ENCODE measurements at regions not wholly inside any gene's neighbourhood (a gene's known extent, or its start where the extent isn't known, plus 50 kb on each side); places are given as distances from the start of the nearest gene placed in this dataset.

DNA sequence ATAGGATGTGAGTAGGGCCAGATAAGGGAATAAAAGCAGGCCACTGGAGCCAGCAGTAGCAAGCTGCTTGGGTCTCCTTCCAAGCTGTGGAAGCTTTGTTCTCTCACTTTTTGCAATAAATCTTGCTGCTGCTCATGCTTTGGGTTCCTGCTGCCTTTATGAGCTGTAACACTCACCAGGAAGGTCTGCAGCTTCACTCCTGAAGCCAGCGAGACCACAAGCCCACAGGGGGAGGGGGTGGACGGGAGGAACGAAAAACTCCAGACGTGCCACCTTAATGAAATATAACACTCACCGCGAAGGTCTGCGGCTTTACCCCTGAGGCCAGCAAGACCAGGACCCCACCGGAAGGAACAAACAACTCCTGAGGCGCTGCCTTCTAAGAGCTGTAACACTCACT is 1324.4 kb upstream of the EYS start:
- TF ChIP-seq, protein P1, sequence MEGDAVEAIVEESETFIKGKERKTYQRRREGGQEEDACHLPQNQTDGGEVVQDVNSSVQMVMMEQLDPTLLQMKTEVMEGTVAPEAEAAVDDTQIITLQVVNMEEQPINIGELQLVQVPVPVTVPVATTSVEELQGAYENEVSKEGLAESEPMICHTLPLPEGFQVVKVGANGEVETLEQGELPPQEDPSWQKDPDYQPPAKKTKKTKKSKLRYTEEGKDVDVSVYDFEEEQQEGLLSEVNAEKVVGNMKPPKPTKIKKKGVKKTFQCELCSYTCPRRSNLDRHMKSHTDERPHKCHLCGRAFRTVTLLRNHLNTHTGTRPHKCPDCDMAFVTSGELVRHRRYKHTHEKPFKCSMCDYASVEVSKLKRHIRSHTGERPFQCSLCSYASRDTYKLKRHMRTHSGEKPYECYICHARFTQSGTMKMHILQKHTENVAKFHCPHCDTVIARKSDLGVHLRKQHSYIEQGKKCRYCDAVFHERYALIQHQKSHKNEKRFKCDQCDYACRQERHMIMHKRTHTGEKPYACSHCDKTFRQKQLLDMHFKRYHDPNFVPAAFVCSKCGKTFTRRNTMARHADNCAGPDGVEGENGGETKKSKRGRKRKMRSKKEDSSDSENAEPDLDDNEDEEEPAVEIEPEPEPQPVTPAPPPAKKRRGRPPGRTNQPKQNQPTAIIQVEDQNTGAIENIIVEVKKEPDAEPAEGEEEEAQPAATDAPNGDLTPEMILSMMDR (conservative IDR thresholded peaks at IDR 0.05; ENCODE audit: low read depth, low read length), result no peak
- no peak for TF ChIP-seq EZH2 (IDR thresholded peaks at IDR 0.05; ENCODE audit: borderline replicate concordance, low read depth, low read length, poor library complexity, severe bottlenecking)

Measured in A673 (cell line).